ENCODE measurements at regions not wholly inside any gene's neighbourhood (a gene's known extent, or its start where the extent isn't known, plus 50 kb on each side); places are given as distances from the start of the nearest gene placed in this dataset.

- DNase-seq (no peak), ATAC-seq (ENCODE audit: low read depth) (no peak)
- Mint-ChIP-seq H3K4me1 (no peaks in the 10 kb centered on the region), H3K27ac (no peak overlapping the region), H3K9me3 (ENCODE audit: insufficient read depth) (peaks cover 2% of the 10 kb centered on the region), H3K4me3 (no peak overlapping the region), H3K27me3 (no peaks in the 10 kb centered on the region)
- Histone ChIP-seq H3K9me3 (ENCODE audit: control extremely low read depth in 1 of 3, control insufficient read depth in 2 of 3, insufficient read depth in 1 of 3, low read length in 2 of 3) (no peaks in the 10 kb centered on the region), H3K27me3 (replicated peaks in 1 of 4; ENCODE audit: control extremely low read depth in 1 of 4, control insufficient read depth in 3 of 4, insufficient read depth in 4 of 4, low read length in 3 of 4) (no peaks in the 10 kb centered on the region), H3K4me2 (replicated peaks; ENCODE audit: low read depth, low read length, poor library complexity, severe bottlenecking) (no peak overlapping the region), H4K20me1 (ENCODE audit: control insufficient read depth, insufficient read depth, low read length, poor library complexity, severe bottlenecking) (no peaks in the 10 kb centered on the region), H3K4me3 (ENCODE audit: control extremely low read depth in 1 of 5, extremely low read depth in 1 of 5, insufficient read depth in 1 of 5, low read depth in 2 of 5, low read length in 4 of 5) (no peak overlapping the region), H3K79me2 (ENCODE audit: control insufficient read depth, insufficient read depth, low read length) (no peaks in the 10 kb centered on the region), H3K4me1 (ENCODE audit: control insufficient read depth in 2 of 2, insufficient read depth in 2 of 2, low read length in 2 of 2) (no peaks in the 10 kb centered on the region), H3K27ac (ENCODE audit: low read length in 2 of 2) (no peak overlapping the region), H2AFZ (ENCODE audit: insufficient read depth, low read depth, low read length, poor library complexity, severe bottlenecking) (no peak overlapping the region), H3K36me3 (replicated peaks in 1 of 2; ENCODE audit: control extremely low read depth in 1 of 2, control insufficient read depth in 1 of 2, extremely low read depth in 1 of 2, insufficient read depth in 2 of 2, low read length in 1 of 2) (no peaks in the 10 kb centered on the region), H3K9ac (ENCODE audit: low read length) (no peak overlapping the region)
- WGBS (ENCODE audit: insufficient coverage): no CpG with 5 or more reads among the region's 3 CpGs
- ChIA-PET CTCF (no interaction called here), POLR2A (no interaction called here)
- TF ChIP-seq CTCF (IDR thresholded peaks at IDR 0.05) (no peak), EZH2 (IDR thresholded peaks at IDR 0.05; ENCODE audit: borderline replicate concordance, insufficient read depth, low read depth, low read length, poor library complexity, severe bottlenecking) (no peak)
- intact Hi-C loops (cut with micrococcal nuclease): no loop called here
These were observed 375.1 kb upstream of the ROBO2 start for GRCh38 chr3:76664816-76665215.

GRCh38 chr3:76668653-76669052, 371.2 kb upstream of the ROBO2 start:
- no peaks in the 10 kb centered on the region for H3K27me3 Mint-ChIP-seq
- WGBS (ENCODE audit: insufficient coverage): 71% methylated on average over 2 of the region's 4 CpGs
- H4K20me1 ChIP-seq (ENCODE audit: control insufficient read depth, insufficient read depth, low read length, poor library complexity, severe bottlenecking): no peaks in the 10 kb centered on the region

More at GRCh38 chr3:76668653-76669052, 371.2 kb upstream of the ROBO2 start:
- H3K27ac ChIP-seq (ENCODE audit: low read length in 2 of 2): no peak overlapping the region
- ATAC-seq (ENCODE audit: low read depth): no peak
- no peak overlapping the region for H3K4me3 Mint-ChIP-seq
- H3K4me1 ChIP-seq (ENCODE audit: control insufficient read depth in 2 of 2, insufficient read depth in 2 of 2, low read length in 2 of 2): no peaks in the 10 kb centered on the region
- H3K27me3 ChIP-seq (replicated peaks in 1 of 4; ENCODE audit: control extremely low read depth in 1 of 4, control insufficient read depth in 3 of 4, insufficient read depth in 4 of 4, low read length in 3 of 4): no peaks in the 10 kb centered on the region
- H3K27ac Mint-ChIP-seq: no peak overlapping the region
- intact Hi-C loops (cut with micrococcal nuclease): no loop called here
- H3K4me3 ChIP-seq (ENCODE audit: control extremely low read depth in 1 of 5, extremely low read depth in 1 of 5, insufficient read depth in 1 of 5, low read depth in 2 of 5, low read length in 4 of 5): no peak overlapping the region
- H3K4me1 Mint-ChIP-seq: no peaks in the 10 kb centered on the region
- H3K9me3 ChIP-seq (ENCODE audit: control extremely low read depth in 1 of 3, control insufficient read depth in 2 of 3, insufficient read depth in 1 of 3, low read length in 2 of 3): no peaks in the 10 kb centered on the region
- POLR2A ChIA-PET: no interaction called here
- H3K9ac ChIP-seq (ENCODE audit: low read length): no peak overlapping the region
- H2AFZ ChIP-seq (ENCODE audit: insufficient read depth, low read depth, low read length, poor library complexity, severe bottlenecking): no peak overlapping the region
- H3K4me2 ChIP-seq (replicated peaks; ENCODE audit: low read depth, low read length, poor library complexity, severe bottlenecking): no peak overlapping the region
- DNase-seq: no peak
- H3K9me3 Mint-ChIP-seq (ENCODE audit: insufficient read depth): peaks cover 6% of the 10 kb centered on the region
- no peaks in the 10 kb centered on the region for H3K36me3 ChIP-seq (replicated peaks in 1 of 2; ENCODE audit: control extremely low read depth in 1 of 2, control insufficient read depth in 1 of 2, extremely low read depth in 1 of 2, insufficient read depth in 2 of 2, low read length in 1 of 2)
- H3K79me2 ChIP-seq (ENCODE audit: control insufficient read depth, insufficient read depth, low read length): no peaks in the 10 kb centered on the region
- TF ChIP-seq CTCF (IDR thresholded peaks at IDR 0.05): no peak
- no peak for TF ChIP-seq EZH2 (IDR thresholded peaks at IDR 0.05; ENCODE audit: borderline replicate concordance, insufficient read depth, low read depth, low read length, poor library complexity, severe bottlenecking)
- CTCF ChIA-PET: no interaction called here
